Central memory CD8-positive, alpha-beta T cell (primary cell): ENCODE measurements at regions not wholly inside any gene's neighbourhood (a gene's known extent, or its start where the extent isn't known, plus 50 kb on each side); places are given as distances from the start of the nearest gene placed in this dataset.
"Not testable (repeated sequence)": the region's sequence is repeated elsewhere in the genome, so short reads cannot be mapped to it uniquely, and the experiment has no call there.

Source experiments
- ATAC-seq: fragments of 150-1000 bp; cut with Tn5 transposase; replicated peaks from 2 replicates; pipeline ENCODE4 v1.10.0; 2022; ENCODE audit warnings: mild to moderate bottlenecking, moderate FRiP score, moderate number of reproducible peaks; ENCODE audit not compliant: poor library complexity, severe bottlenecking; ENCODE audit errors: extremely low read depth
- DNase-seq, 2 donors: peaks; one replicate each; pipeline ENCODE4 v3.0.0; 2021; ENCODE audit warnings: low spot score in 2 of 2
- H3K27ac Mint-ChIP-seq: one replicate; pipeline ENCODE4 v1.8.0; 2022; ENCODE audit warnings: low read depth, mild to moderate bottlenecking, moderate library complexity, mixed read lengths
- H3K27me3 Mint-ChIP-seq: one replicate; pipeline ENCODE4 v1.8.0; 2022; ENCODE audit warnings: mixed read lengths
- H3K36me3 Mint-ChIP-seq: one replicate; pipeline ENCODE4 v1.8.0; 2022; ENCODE audit warnings: mild to moderate bottlenecking, moderate library complexity, mixed read lengths; ENCODE audit not compliant: insufficient read depth
- H3K4me1 Mint-ChIP-seq: one replicate; pipeline ENCODE4 v1.8.0; 2022; ENCODE audit warnings: mixed read lengths
- H3K4me3 Mint-ChIP-seq: one replicate; pipeline ENCODE4 v1.8.0; 2022; ENCODE audit warnings: mild to moderate bottlenecking, moderate library complexity, mixed read lengths
- H3K9me3 Mint-ChIP-seq: one replicate; pipeline ENCODE4 v1.8.0; 2022; ENCODE audit warnings: mixed read lengths

DNA sequence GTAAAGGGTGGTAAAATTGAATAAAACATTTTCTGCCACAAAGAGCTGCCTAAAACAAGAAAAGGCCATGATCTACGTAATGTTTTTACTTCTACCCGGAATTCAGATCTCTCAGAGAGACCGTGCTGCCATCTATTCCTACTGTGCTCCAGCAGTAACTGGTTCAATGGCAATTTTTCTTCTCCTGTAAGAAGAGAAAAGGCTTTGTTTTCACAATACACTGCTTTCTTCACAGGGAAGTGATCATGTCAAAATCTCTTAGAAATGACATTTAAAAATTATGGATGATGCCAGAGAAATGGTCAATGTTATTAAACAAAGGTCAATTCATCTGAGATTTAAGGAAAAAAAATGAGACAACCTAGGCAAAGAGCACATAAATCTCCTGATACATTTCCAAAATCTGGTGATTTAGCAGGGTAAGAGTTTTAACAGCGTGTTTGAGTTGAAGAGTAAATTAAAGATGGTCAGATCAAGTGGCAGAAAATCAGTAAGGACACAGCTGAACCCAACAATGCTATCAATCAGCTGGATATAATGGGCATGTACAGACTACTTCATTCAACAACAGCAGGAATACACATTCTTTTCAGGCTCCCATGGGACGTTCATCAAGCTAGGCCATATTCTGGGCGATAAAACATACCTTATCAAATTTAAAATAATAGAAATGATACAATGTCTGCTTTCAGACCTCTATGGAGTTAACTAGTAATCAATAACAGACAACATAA is 523.1 kb downstream of the CHSY3 start:
- ATAC-seq, result no peak
- H3K27ac Mint-ChIP-seq, result no peak overlapping the region
- DNase-seq, result no peak
- peaks cover 9% of the 10 kb centered on the region for H3K9me3 Mint-ChIP-seq
- H3K27me3 Mint-ChIP-seq, result no peaks in the 10 kb centered on the region
- no peaks in the 10 kb centered on the region for H3K36me3 Mint-ChIP-seq
- no peak overlapping the region for H3K4me3 Mint-ChIP-seq
- no peaks in the 10 kb centered on the region for H3K4me1 Mint-ChIP-seq

DNA sequence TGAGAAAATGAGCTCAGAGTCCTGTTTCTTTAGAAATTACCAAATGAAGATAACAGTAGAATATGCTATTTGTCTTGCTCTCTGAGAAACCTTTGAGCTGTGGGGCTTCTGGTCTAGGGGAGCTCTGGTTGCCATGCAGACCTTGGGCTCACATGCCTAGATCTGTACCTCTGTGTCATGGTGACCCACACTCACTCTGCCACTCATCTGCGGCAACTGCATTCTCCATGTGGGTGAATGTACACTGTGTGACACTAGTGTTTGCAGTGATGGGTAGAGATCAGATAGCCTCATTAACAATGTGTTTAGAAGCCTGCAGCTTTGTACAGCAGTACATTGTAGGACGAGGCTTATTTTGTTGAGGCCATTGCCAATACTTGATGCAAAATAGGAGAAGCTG is 521.2 kb downstream of the CHSY3 start:
- no peaks in the 10 kb centered on the region for H3K36me3 Mint-ChIP-seq
- peaks cover 9% of the 10 kb centered on the region for H3K9me3 Mint-ChIP-seq
- ATAC-seq (no peak), DNase-seq (no peak)
- H3K27me3 Mint-ChIP-seq, result no peaks in the 10 kb centered on the region
- no peaks in the 10 kb centered on the region for H3K4me1 Mint-ChIP-seq
- H3K27ac Mint-ChIP-seq, result no peak overlapping the region
- H3K4me3 Mint-ChIP-seq, result no peak overlapping the region

DNA sequence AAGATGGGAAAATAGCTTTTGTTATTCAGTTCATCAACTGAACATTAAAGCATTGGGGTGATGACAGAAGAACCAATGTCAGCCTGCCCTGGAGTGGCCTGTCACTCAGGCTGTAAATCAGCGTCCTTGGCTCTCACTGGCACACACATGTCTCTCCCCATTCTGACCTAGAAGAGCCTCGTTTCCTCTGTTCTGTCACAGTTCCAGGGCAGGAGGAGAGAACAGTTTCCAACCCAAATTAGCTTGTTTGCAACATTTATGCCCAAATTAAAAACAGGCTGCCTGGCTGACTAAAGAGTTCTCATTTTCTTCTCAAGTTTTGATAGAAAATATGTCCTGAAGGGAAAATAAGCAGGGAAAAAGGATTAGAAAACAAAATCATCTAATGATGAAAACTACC is 520.1 kb downstream of the CHSY3 start:
- Mint-ChIP-seq H3K9me3 (peaks cover 9% of the 10 kb centered on the region), H3K4me1 (no peaks in the 10 kb centered on the region)
- no peak for ATAC-seq

DNA sequence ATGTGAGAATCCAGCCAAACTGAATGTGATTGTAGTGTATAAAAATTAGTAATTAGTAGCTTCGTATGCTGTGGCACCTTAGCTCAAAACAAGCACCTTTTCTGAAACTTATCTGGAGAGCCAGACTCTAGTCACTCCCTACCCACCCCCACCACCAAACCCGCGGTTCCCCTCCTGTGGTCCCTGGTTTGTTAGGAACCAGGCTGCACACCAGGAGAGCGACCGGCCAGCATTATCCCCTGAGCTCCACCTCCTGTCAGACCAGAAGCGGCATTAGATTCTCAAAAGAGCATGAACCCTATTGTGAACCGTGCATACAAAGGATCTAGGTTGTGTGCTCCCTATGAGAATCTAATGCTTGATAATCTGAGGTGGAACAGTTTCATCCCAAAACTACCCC is 498.6 kb downstream of the CHSY3 start:
- H3K27ac Mint-ChIP-seq, result no peak overlapping the region
- no peak overlapping the region for H3K4me3 Mint-ChIP-seq
- peaks cover 8% of the 10 kb centered on the region for H3K9me3 Mint-ChIP-seq
- H3K36me3 Mint-ChIP-seq, result no peaks in the 10 kb centered on the region
- H3K27me3 Mint-ChIP-seq, result no peaks in the 10 kb centered on the region
- no peak for ATAC-seq
- DNase-seq, result no peak
- no peaks in the 10 kb centered on the region for H3K4me1 Mint-ChIP-seq

More for the DNA sequence above, 520.1 kb downstream of the CHSY3 start:
- H3K36me3 Mint-ChIP-seq, result no peaks in the 10 kb centered on the region
- no peaks in the 10 kb centered on the region for H3K27me3 Mint-ChIP-seq
- no peak for DNase-seq
- H3K4me3 Mint-ChIP-seq, result no peak overlapping the region
- H3K27ac Mint-ChIP-seq, result no peak overlapping the region

DNA sequence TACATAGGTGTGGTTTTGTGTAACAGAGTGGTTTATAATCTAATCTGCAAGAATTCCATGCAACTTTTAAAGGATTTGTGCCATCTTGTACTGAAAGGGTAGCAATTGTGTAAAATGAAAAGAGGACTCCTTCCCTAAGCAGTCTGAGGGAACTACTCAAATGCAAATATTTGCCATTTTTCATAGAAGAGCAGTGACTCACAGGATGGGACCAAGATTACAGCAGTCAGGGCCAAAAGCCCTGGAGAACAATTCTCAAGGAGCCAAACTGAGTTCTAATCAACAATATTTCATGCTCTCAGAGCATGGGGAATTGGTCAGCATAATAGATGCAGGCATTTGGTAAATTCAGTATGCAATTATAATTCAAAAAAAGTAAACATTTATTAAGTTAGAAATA is 495.8 kb downstream of the CHSY3 start:
- H3K9me3 Mint-ChIP-seq, result no peaks in the 10 kb centered on the region
- no peak overlapping the region for H3K27ac Mint-ChIP-seq
- H3K36me3 Mint-ChIP-seq, result no peaks in the 10 kb centered on the region
- no peaks in the 10 kb centered on the region for H3K27me3 Mint-ChIP-seq
- ATAC-seq, result no peak
- DNase-seq, result no peak
- H3K4me1 Mint-ChIP-seq, result no peaks in the 10 kb centered on the region
- no peak overlapping the region for H3K4me3 Mint-ChIP-seq

DNA sequence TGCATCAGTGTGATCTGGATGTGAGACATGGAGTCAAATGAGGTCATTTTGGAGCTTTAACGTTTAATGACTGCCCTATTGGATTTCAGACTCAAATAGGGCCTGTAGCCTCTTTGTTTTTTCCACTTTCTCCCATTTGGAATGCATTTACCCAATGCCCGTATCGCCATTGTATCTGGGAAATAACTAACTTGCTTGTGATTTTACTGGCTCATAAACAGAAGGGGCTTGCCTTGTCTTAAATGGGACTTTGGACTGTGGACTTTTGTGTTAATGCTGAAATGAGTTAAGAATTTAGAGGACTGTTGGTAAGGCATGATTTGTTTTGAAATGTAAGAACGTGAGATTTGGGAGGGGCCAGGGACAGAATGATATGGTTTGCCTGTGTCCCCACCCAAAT is 494.6 kb downstream of the CHSY3 start:
- H3K4me3 Mint-ChIP-seq, result no peak overlapping the region
- no peaks in the 10 kb centered on the region for H3K36me3 Mint-ChIP-seq
- ATAC-seq (no peak), DNase-seq (no peak)
- no peaks in the 10 kb centered on the region for H3K9me3 Mint-ChIP-seq
- no peak overlapping the region for H3K27ac Mint-ChIP-seq
- H3K4me1 Mint-ChIP-seq, result no peaks in the 10 kb centered on the region
- no peaks in the 10 kb centered on the region for H3K27me3 Mint-ChIP-seq

DNA sequence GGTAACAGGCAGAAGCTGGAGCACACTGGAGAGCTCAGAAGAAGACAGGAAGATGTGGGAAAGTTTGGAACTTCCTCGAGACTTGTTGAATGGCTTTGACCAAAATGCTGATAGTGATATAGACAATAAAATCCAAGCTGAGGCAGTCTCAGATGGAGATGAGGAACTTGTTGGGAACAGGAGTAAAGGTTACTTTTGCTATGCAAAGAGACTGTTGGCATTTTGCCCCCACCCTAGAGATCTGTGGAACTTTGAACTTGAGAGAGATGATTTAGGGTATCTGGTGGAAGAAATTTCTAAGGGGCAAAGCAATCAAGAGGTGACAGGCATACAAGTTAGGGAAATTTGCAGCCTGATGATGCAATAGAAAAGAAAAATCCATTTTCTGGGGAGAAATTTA is 493.5 kb downstream of the CHSY3 start:
- H3K9me3 Mint-ChIP-seq, H3K27ac Mint-ChIP-seq, ATAC-seq, H3K27me3 Mint-ChIP-seq, H3K36me3 Mint-ChIP-seq, DNase-seq, H3K4me3 Mint-ChIP-seq, H3K4me1 Mint-ChIP-seq: not testable (repeated sequence)

DNA sequence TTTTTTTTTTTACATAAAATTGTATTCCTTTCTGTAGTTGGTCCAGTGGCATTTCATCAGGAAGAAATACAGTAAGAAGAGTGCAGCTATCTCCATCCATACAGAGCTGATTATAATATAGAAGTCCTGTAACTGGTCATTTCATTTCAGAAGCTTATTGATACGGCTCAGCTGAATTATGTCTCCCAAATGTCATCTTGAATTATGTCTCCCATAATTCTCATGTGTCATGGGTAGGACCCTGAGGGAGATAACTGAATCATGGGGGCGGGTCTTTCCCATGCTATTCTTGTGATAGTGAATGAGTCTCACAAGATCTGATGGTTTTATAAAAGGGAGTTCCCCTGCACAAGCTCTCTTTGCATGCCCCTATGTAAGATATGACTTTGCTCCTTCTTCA is 492.9 kb downstream of the CHSY3 start:
- Mint-ChIP-seq H3K4me1 (no peaks in the 10 kb centered on the region), H3K36me3 (no peaks in the 10 kb centered on the region), H3K27me3 (no peaks in the 10 kb centered on the region), H3K27ac (no peak overlapping the region), H3K4me3 (no peak overlapping the region), H3K9me3 (no peaks in the 10 kb centered on the region)
- ATAC-seq, result no peak
- DNase-seq, result no peak

DNA sequence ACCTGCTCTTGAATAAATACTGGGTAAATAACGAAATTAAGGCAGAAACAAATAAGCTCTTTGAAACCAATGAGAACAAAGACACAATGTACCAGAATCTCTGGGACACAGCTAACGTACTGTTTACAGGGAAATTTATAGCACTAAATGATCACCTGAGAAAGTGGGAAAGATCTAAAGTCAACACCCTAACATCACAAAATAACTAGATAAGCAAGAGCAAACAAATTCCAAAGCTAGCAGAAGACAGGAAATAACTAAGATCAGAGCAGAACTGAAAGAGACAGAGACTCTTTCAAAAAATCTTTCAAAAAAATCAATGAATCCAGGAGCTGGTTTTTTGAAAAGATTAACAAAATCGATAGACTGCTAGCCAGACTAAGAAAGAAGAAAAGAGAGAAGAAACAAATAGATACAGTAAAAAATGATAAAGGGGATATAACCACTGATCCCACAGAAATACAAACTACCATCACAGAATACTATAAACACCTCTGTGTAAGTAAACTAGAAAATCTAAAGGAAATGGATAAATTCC is 487.5 kb downstream of the CHSY3 start:
- H3K9me3 Mint-ChIP-seq, H3K4me3 Mint-ChIP-seq, H3K36me3 Mint-ChIP-seq, H3K27ac Mint-ChIP-seq, ATAC-seq, DNase-seq, H3K4me1 Mint-ChIP-seq, H3K27me3 Mint-ChIP-seq: not testable (repeated sequence)

DNA sequence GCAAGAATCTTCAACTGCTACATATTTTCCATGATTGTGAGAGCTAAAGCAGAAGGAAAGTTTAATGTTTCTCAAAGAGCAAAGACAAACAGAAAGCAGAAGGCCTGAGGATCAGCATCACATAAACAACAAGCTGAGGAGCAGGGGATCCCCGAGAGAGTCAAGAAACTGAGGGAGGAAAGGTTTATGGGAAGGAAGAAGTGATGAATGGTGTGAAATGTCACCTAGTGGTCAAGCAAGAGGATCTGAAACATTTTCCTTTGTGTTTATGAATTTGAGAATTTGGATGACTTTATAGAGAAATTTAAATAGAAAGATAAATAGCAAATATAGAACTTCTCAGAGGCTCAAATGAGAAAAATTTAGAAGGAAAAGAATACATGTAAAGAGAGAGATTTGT is 481.9 kb downstream of the CHSY3 start:
- Mint-ChIP-seq H3K9me3 (no peaks in the 10 kb centered on the region), H3K36me3 (no peaks in the 10 kb centered on the region), H3K27me3 (peaks cover 8% of the 10 kb centered on the region), H3K4me3 (no peak overlapping the region), H3K4me1 (no peaks in the 10 kb centered on the region), H3K27ac (no peak overlapping the region)
- no peak for DNase-seq
- no peak for ATAC-seq

DNA sequence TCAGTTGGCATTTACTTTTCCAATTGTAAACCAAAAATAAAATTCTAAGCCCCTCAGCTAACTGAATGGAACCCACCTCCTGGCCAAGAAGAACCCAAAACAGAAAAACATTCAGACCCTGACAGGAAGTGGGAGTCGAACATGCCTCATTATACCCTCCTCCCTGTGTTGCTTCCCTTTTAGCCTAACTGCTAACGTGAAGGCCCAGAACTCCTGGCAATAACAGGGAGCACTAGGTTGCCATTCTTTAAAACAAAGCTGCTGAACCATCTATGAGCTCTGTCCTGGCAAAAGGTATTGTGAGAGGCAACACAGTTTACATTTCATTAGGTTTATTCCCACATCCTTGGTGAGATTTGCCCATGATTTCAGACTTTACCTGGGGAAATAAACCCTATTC is 481.4 kb downstream of the CHSY3 start:
- Mint-ChIP-seq H3K27ac (no peak overlapping the region), H3K36me3 (no peaks in the 10 kb centered on the region), H3K4me1 (no peaks in the 10 kb centered on the region), H3K9me3 (no peaks in the 10 kb centered on the region), H3K27me3 (peaks cover 8% of the 10 kb centered on the region), H3K4me3 (no peak overlapping the region)
- DNase-seq (no peak), ATAC-seq (no peak)

DNA sequence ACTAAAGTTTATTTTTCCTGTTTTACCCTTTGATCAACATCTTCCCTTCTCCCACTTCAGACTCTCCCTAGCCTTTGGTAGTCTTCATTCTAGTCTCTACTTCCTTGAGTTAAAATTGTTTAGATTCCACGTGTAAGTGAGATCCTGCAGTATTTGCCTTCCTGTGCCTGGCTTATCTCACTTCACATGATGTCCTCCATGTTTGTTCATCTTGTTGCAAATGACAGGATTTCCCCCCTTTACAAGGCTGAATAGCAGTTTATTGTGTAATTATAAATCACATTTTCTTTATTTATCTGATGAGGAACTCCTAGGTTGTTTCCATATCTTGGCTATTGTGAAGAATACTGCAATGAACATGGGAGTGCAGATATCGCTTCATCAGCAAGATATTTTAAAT is 461.7 kb downstream of the CHSY3 start:
- ATAC-seq (no peak), DNase-seq (no peak)
- H3K9me3 Mint-ChIP-seq, result no peaks in the 10 kb centered on the region
- H3K36me3 Mint-ChIP-seq, result no peaks in the 10 kb centered on the region
- H3K4me3 Mint-ChIP-seq, result no peak overlapping the region
- no peak overlapping the region for H3K27ac Mint-ChIP-seq
- no peaks in the 10 kb centered on the region for H3K27me3 Mint-ChIP-seq
- H3K4me1 Mint-ChIP-seq, result no peaks in the 10 kb centered on the region

DNA sequence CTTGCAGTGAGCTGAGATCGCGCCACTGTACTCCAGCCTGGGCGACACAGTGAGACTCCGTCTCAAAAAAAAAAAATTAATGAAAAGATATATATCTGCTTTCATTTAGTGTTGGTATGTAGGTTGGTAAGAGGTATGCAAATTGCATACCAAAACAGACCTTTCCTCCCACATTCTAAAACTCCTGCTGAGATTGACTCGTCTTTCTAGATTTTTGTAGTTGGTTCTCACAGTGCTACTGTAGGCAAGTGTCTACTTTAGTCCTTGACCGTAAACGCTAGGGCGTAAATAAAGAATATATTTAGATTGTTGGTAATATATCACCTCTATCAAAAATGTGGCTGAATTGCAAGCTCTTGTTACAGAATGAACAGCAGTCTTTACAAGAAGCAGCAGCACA is 445.9 kb downstream of the CHSY3 start:
- DNase-seq (no peak), ATAC-seq (no peak)
- H3K4me3 Mint-ChIP-seq, result no peak overlapping the region
- H3K9me3 Mint-ChIP-seq, result no peaks in the 10 kb centered on the region
- H3K27ac Mint-ChIP-seq, result no peak overlapping the region
- H3K4me1 Mint-ChIP-seq, result no peaks in the 10 kb centered on the region
- peaks cover 3% of the 10 kb centered on the region for H3K36me3 Mint-ChIP-seq
- peaks cover 11% of the 10 kb centered on the region for H3K27me3 Mint-ChIP-seq
